ENCODE measurements at regions not wholly inside any gene's neighbourhood (a gene's known extent, or its start where the extent isn't known, plus 50 kb on each side); places are given as distances from the start of the nearest gene placed in this dataset.
"Not testable (repeated sequence)": the region's sequence is repeated elsewhere in the genome, so short reads cannot be mapped to it uniquely, and the experiment has no call there.

GRCh38 chr4:122997463-122998101, 75.2 kb upstream of the NUDT6 start (continued):
- TF ChIP-seq RAD21 (conservative IDR thresholded peaks at IDR 0.05): no peak

DNA sequence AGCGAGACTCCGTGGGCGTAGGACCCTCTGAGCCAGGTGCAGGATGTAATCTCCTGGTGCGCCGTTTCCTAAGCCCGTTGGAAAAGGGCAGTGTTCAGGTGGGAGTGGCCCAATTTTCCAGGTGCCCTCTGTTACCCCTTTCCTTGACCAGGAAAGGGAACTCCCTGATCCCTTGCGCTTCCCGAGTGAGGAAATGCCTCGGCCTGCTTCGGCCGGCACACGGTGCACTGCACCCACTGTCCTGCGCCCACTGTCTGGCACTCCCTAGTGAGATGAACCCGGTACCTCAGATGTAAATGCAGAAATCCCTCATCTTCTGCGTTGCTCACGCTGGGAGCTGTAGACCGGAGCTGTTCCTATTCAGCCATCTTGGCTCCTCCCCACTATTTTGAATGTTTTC, 81.7 kb upstream of the NUDT6 start:
- H3K27me3 ChIP-seq (ENCODE audit: insufficient read depth, low read depth, low read length); H3K9me3 ChIP-seq (ENCODE audit: low read length); H3K27ac ChIP-seq (ENCODE audit: low read length); H3K9me2 ChIP-seq (ENCODE audit: insufficient read depth, low read length); H3K9ac ChIP-seq (ENCODE audit: low read length); H3K79me2 ChIP-seq (replicated peaks; ENCODE audit: insufficient read depth, low read length); H4K20me1 ChIP-seq (ENCODE audit: insufficient read depth); H2AFZ ChIP-seq (ENCODE audit: low read depth, low read length); H3K4me2 ChIP-seq (ENCODE audit: low read length); H3K36me3 ChIP-seq (ENCODE audit: insufficient read depth, low read length); H3K4me3 ChIP-seq (ENCODE audit: low read length); H3F3A ChIP-seq (ENCODE audit: insufficient read depth, low read length, poor library complexity, severe bottlenecking): not testable (repeated sequence)

GRCh38 chr4:123005126-123005525, 82.7 kb upstream of the NUDT6 start:
- H3K9me3 ChIP-seq (ENCODE audit: low read length); H3K4me3 ChIP-seq (ENCODE audit: low read length); H3F3A ChIP-seq (ENCODE audit: insufficient read depth, low read length, poor library complexity, severe bottlenecking); H3K9ac ChIP-seq (ENCODE audit: low read length); H3K27me3 ChIP-seq (ENCODE audit: insufficient read depth, low read depth, low read length); H3K27ac ChIP-seq (ENCODE audit: low read length); H2AFZ ChIP-seq (ENCODE audit: low read depth, low read length); H3K36me3 ChIP-seq (ENCODE audit: insufficient read depth, low read length); H4K20me1 ChIP-seq (ENCODE audit: insufficient read depth); H3K9me2 ChIP-seq (ENCODE audit: insufficient read depth, low read length); H3K4me2 ChIP-seq (ENCODE audit: low read length); H3K79me2 ChIP-seq (replicated peaks; ENCODE audit: insufficient read depth, low read length): not testable (repeated sequence)

DNA sequence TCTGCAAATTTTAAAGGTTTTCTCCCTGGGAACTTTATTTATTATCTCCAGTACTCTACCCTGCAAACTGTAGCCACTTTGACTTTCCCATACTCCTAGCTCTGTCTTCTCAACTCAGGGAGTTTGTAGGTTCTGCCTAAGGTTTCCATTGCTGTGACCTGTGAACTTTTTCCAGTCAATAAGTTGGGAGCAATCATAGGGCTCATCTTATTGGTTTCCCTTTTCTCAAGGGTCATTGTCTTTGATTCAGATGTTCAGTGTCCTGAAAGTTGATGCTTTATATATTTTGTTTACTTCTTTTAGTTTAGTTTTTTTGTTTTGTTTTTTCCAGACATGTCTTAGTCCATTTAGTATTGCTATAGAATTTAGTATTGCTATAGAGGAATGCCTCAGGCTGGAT, 85.3 kb upstream of the NUDT6 start:
- Histone ChIP-seq H2AFZ (ENCODE audit: low read depth, low read length) (no peak overlapping the region), H3K27me3 (ENCODE audit: insufficient read depth, low read depth, low read length) (no peaks in the 10 kb centered on the region), H3K4me3 (ENCODE audit: low read length) (no peak overlapping the region)

GRCh38 chr4:123012416-123012815, 90.0 kb upstream of the NUDT6 start:
- not testable (repeated sequence) for H3K36me3 ChIP-seq (ENCODE audit: insufficient read depth, low read length); H3F3A ChIP-seq (ENCODE audit: insufficient read depth, low read length, poor library complexity, severe bottlenecking); H2AFZ ChIP-seq (ENCODE audit: low read depth, low read length); H3K9me3 ChIP-seq (ENCODE audit: low read length); H3K9me2 ChIP-seq (ENCODE audit: insufficient read depth, low read length); H3K79me2 ChIP-seq (replicated peaks; ENCODE audit: insufficient read depth, low read length); H3K9ac ChIP-seq (ENCODE audit: low read length); H3K27ac ChIP-seq (ENCODE audit: low read length); H3K4me2 ChIP-seq (ENCODE audit: low read length); H4K20me1 ChIP-seq (ENCODE audit: insufficient read depth); H3K4me3 ChIP-seq (ENCODE audit: low read length); H3K27me3 ChIP-seq (ENCODE audit: insufficient read depth, low read depth, low read length)

More for the DNA sequence above, 85.3 kb upstream of the NUDT6 start:
- Histone ChIP-seq H3K9me2 (ENCODE audit: insufficient read depth, low read length) (no peaks in the 10 kb centered on the region), H3K27ac (ENCODE audit: low read length) (no peak overlapping the region), H3K4me2 (ENCODE audit: low read length) (no peak overlapping the region), H3K36me3 (ENCODE audit: insufficient read depth, low read length) (no peaks in the 10 kb centered on the region), H4K20me1 (ENCODE audit: insufficient read depth) (no peaks in the 10 kb centered on the region), H3K9ac (ENCODE audit: low read length) (no peak overlapping the region), H3K79me2 (replicated peaks; ENCODE audit: insufficient read depth, low read length) (no peaks in the 10 kb centered on the region), H3F3A (ENCODE audit: insufficient read depth, low read length, poor library complexity, severe bottlenecking) (no peaks in the 10 kb centered on the region), H3K9me3 (ENCODE audit: low read length) (no peaks in the 10 kb centered on the region)
- TF ChIP-seq EP300 (conservative IDR thresholded peaks at IDR 0.05; ENCODE audit: poor library complexity, severe bottlenecking) (no peak), RAD21 (conservative IDR thresholded peaks at IDR 0.05) (no peak), MXI1 (conservative IDR thresholded peaks at IDR 0.05; ENCODE audit: poor library complexity, severe bottlenecking) (no peak), SMC3 (conservative IDR thresholded peaks at IDR 0.05; ENCODE audit: poor library complexity) (no peak), POLR2AphosphoS5 (IDR thresholded peaks at IDR 0.05) (no peak), EZH2 (IDR thresholded peaks at IDR 0.05; ENCODE audit: borderline replicate concordance, insufficient read depth, low read length, poor library complexity, severe bottlenecking) (no peak), TAF1 (IDR thresholded peaks at IDR 0.05; ENCODE audit: low read depth) (no peak)
- TF ChIP-seq, protein P1, sequence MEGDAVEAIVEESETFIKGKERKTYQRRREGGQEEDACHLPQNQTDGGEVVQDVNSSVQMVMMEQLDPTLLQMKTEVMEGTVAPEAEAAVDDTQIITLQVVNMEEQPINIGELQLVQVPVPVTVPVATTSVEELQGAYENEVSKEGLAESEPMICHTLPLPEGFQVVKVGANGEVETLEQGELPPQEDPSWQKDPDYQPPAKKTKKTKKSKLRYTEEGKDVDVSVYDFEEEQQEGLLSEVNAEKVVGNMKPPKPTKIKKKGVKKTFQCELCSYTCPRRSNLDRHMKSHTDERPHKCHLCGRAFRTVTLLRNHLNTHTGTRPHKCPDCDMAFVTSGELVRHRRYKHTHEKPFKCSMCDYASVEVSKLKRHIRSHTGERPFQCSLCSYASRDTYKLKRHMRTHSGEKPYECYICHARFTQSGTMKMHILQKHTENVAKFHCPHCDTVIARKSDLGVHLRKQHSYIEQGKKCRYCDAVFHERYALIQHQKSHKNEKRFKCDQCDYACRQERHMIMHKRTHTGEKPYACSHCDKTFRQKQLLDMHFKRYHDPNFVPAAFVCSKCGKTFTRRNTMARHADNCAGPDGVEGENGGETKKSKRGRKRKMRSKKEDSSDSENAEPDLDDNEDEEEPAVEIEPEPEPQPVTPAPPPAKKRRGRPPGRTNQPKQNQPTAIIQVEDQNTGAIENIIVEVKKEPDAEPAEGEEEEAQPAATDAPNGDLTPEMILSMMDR (IDR thresholded peaks at IDR 0.05; ENCODE audit: poor library complexity, severe bottlenecking): no peak
- TF ChIP-seq, protein P2, sequence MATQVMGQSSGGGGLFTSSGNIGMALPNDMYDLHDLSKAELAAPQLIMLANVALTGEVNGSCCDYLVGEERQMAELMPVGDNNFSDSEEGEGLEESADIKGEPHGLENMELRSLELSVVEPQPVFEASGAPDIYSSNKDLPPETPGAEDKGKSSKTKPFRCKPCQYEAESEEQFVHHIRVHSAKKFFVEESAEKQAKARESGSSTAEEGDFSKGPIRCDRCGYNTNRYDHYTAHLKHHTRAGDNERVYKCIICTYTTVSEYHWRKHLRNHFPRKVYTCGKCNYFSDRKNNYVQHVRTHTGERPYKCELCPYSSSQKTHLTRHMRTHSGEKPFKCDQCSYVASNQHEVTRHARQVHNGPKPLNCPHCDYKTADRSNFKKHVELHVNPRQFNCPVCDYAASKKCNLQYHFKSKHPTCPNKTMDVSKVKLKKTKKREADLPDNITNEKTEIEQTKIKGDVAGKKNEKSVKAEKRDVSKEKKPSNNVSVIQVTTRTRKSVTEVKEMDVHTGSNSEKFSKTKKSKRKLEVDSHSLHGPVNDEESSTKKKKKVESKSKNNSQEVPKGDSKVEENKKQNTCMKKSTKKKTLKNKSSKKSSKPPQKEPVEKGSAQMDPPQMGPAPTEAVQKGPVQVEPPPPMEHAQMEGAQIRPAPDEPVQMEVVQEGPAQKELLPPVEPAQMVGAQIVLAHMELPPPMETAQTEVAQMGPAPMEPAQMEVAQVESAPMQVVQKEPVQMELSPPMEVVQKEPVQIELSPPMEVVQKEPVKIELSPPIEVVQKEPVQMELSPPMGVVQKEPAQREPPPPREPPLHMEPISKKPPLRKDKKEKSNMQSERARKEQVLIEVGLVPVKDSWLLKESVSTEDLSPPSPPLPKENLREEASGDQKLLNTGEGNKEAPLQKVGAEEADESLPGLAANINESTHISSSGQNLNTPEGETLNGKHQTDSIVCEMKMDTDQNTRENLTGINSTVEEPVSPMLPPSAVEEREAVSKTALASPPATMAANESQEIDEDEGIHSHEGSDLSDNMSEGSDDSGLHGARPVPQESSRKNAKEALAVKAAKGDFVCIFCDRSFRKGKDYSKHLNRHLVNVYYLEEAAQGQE (IDR thresholded peaks at IDR 0.05; ENCODE audit: borderline replicate concordance): no peak
